PC-9 (cell line): ENCODE measurements at regions not wholly inside any gene's neighbourhood (a gene's known extent, or its start where the extent isn't known, plus 50 kb on each side); places are given as distances from the start of the nearest gene placed in this dataset.

Experiments
- BruUV-seq: library from RNA; stranded (reverse); fragments of 400-500 nt; replicated peaks from 2 replicates; lab custom pipeline; 2021; lab: Mats Ljungman, UMichigan
- CTCF ChIA-PET: fragments of 300-600 bp; sonication (Branson Sonifier 250); formaldehyde crosslinking; loops from one replicate; lab custom pipeline; 2022; ENCODE audit warnings: antibody characterized with exemption; lab: Charles Lee
- POLR2A ChIA-PET: fragments of 300-600 bp; sonication (Branson Sonifier 250); formaldehyde crosslinking; loops from one replicate; lab custom pipeline; 2022; ENCODE audit warnings: antibody characterized with exemption; ENCODE audit not compliant: unreplicated experiment; lab: Charles Lee
- DNase-seq, 2 experiments: peaks; one replicate each; pipeline versions ENCODE4 v3.0.0 to v3.0.0-alpha.2; 2015 to 2022; ENCODE audit warnings: mixed read lengths in 1 of 2
- H2AFZ ChIP-seq: fragments of 200-600 bp; sonication (generic); 2 replicates; pipeline ENCODE4 v1.8.1; 2017; ENCODE audit warnings: antibody characterized with exemption
- H3F3A ChIP-seq: fragments of 200-600 bp; sonication (generic); 2 replicates; pipeline ENCODE4 v1.8.1; 2017; ENCODE audit warnings: antibody characterized with exemption, mild to moderate bottlenecking, low read depth; ENCODE audit not compliant: insufficient read depth
- H3K27ac ChIP-seq: fragments of 200-600 bp; sonication (generic); 2 replicates; pipeline ENCODE4 v1.6.1; 2016; ENCODE audit warnings: mixed run types
- H3K27me3 ChIP-seq: fragments of 200-600 bp; sonication (generic); 2 replicates; pipeline ENCODE4 v1.6.1; 2016; ENCODE audit warnings: low read depth, mixed run types; ENCODE audit not compliant: insufficient read depth
- H3K36me3 ChIP-seq: fragments of 200-600 bp; sonication (generic); 2 replicates; pipeline ENCODE4 v1.6.1; 2016; ENCODE audit warnings: low read depth, mixed run types
- H3K4me1 ChIP-seq: fragments of 200-600 bp; sonication (generic); replicated peaks from 2 replicates; pipeline ENCODE4 v1.6.1; 2016; ENCODE audit warnings: mixed run types; ENCODE audit not compliant: insufficient read depth
- H3K4me2 ChIP-seq: fragments of 200-600 bp; sonication (generic); 2 replicates; pipeline ENCODE4 v1.6.1; 2017; ENCODE audit warnings: mixed run types
- H3K4me3 ChIP-seq: fragments of 200-600 bp; sonication (generic); 2 replicates; pipeline ENCODE4 v1.6.1; 2016; ENCODE audit warnings: mixed run types
- H3K79me2 ChIP-seq: fragments of 200-600 bp; sonication (generic); 2 replicates; pipeline ENCODE4 v1.6.1; 2017; ENCODE audit warnings: low read depth, mixed run types
- H3K9me2 ChIP-seq: fragments of 200-600 bp; sonication (generic); 2 replicates; pipeline ENCODE4 v1.8.1; 2017; ENCODE audit warnings: mild to moderate bottlenecking; ENCODE audit not compliant: insufficient read depth
- H3K9me3 ChIP-seq: fragments of 200-600 bp; sonication (generic); 2 replicates; pipeline ENCODE4 v1.8.1; 2016; ENCODE audit warnings: low read depth; ENCODE audit not compliant: insufficient read depth
- H4K20me1 ChIP-seq: fragments of 200-600 bp; sonication (generic); 2 replicates; pipeline ENCODE4 v1.8.1; 2017; ENCODE audit not compliant: insufficient read depth
- EZH2 ChIP-seq: fragments of 200-600 bp; sonication (generic); IDR thresholded peaks from 2 replicates; pipeline ENCODE4 v1.8.0; 2017; ENCODE audit warnings: antibody characterized with exemption, low read depth
- intact Hi-C: fragments of 100-400 bp; cut with micrococcal nuclease; formaldehyde crosslinking; loops from one replicate; pipeline ENCODE4 v1.10.0; 2022; ENCODE audit not compliant: unreplicated experiment
- TF ChIP-seq, protein P1 (sequence below): fragments of 200-600 bp; sonication (generic); conservative IDR thresholded peaks from 2 replicates; pipeline ENCODE4 v1.6.1; 2017; ENCODE audit warnings: mixed run types, antibody characterized with exemption, mild to moderate bottlenecking, moderate library complexity

DNA sequence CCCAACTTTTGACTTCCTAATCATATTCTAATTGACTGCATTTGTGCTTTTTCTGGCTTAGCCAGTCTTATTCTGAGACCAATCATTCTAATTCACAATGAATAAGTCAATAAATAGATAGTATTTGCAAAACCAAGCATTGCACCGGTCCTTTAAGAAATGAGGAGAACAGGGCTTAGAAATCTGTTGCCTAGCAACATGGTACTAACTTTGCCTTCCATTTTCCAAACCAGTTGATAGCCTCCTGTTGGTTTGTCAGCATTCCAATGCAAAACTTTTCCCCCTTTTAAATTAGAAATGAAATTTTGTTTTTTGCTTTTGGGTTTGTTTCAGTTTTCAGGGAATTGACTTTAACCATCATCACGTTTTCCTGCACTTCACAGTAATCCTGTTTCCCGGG, 603.5 kb upstream of the NRP1 start:
- Histone ChIP-seq H3K4me1 (no peaks in the 10 kb centered on the region), H4K20me1 (no peaks in the 10 kb centered on the region), H2AFZ (no peak overlapping the region), H3K27ac (no peak overlapping the region), H3K9me2 (no peaks in the 10 kb centered on the region), H3K4me3 (no peak overlapping the region), H3K27me3 (no peaks in the 10 kb centered on the region), H3F3A (no peaks in the 10 kb centered on the region), H3K4me2 (no peak overlapping the region), H3K79me2 (no peaks in the 10 kb centered on the region), H3K36me3 (no peaks in the 10 kb centered on the region), H3K9me3 (no peaks in the 10 kb centered on the region)
- intact Hi-C loops, result no loop called here
- ChIA-PET CTCF (no interaction called here), POLR2A (no interaction called here)
- no peak for DNase-seq
- no TSS peak for BruUV-seq
- TF ChIP-seq, protein P1, sequence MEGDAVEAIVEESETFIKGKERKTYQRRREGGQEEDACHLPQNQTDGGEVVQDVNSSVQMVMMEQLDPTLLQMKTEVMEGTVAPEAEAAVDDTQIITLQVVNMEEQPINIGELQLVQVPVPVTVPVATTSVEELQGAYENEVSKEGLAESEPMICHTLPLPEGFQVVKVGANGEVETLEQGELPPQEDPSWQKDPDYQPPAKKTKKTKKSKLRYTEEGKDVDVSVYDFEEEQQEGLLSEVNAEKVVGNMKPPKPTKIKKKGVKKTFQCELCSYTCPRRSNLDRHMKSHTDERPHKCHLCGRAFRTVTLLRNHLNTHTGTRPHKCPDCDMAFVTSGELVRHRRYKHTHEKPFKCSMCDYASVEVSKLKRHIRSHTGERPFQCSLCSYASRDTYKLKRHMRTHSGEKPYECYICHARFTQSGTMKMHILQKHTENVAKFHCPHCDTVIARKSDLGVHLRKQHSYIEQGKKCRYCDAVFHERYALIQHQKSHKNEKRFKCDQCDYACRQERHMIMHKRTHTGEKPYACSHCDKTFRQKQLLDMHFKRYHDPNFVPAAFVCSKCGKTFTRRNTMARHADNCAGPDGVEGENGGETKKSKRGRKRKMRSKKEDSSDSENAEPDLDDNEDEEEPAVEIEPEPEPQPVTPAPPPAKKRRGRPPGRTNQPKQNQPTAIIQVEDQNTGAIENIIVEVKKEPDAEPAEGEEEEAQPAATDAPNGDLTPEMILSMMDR, result no peak
- TF ChIP-seq EZH2, result no peak

DNA sequence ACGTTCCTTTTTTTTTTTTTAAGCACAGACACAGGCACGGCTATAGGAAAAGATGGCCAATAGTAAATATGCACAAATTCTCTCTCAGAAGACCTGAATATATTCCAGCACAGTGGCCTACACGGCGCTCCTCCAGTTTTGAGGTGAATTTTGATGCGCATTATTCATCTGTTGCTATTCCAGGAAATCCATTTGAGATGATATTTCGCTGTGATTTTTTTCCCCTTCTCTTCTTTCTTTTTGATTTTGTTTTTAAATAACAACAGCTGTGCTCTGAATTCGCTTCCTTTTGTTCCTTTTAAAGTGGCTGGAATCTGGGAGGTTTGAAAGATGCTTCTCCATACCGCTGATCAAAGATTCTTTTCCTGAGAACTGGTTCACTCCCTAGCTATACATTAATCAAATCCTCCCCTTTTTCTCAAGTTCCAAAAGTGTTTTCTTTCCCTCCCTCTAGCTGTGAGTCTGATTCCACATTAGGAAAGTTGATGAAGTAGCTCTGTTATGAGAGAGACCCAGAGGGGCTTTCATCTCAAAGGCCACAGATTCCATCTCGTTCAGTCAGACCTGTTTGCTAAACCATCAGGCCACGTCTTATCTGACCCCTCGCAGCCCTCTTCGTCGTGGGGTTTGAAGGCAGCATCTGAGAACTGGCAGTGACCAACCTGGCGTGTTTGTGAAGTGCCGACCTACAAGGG, 602.7 kb upstream of the NRP1 start:
- H3K4me1 ChIP-seq, result no peaks in the 10 kb centered on the region
- no peaks in the 10 kb centered on the region for H3K9me3 ChIP-seq
- no peaks in the 10 kb centered on the region for H3K27me3 ChIP-seq
- H3K36me3 ChIP-seq, result no peaks in the 10 kb centered on the region
- POLR2A ChIA-PET, result no interaction called here
- TF ChIP-seq, protein P1, result no peak
- TF ChIP-seq EZH2, result no peak
- no TSS peak for BruUV-seq
- intact Hi-C loops, result no loop called here
- no peak overlapping the region for H3K4me2 ChIP-seq
- no peaks in the 10 kb centered on the region for H3K9me2 ChIP-seq
- H3K27ac ChIP-seq, result no peak overlapping the region
- H3K79me2 ChIP-seq, result no peaks in the 10 kb centered on the region
- H3K4me3 ChIP-seq, result no peak overlapping the region
- no peaks in the 10 kb centered on the region for H3F3A ChIP-seq
- no peak for DNase-seq
- no peak overlapping the region for H2AFZ ChIP-seq
- no peaks in the 10 kb centered on the region for H4K20me1 ChIP-seq
- CTCF ChIA-PET, result no interaction called here

DNA sequence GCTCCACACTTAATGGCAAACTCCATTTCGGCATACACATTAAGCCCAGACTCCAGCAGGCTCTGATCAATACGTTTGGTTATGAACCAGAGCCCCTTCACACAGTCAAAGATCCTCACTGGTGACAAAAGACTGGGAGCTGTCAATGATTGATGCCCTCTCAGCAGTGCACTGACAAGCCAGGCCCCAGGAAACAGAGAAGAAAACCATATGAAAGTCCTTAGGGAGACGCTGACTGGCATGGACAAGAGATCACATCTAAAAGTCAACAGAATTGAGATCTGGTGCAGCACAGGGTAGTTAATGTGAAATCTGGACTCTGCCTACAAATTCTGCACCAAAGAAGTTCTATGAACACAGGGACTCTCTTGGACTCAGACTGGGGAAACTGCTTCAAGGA, 600.9 kb upstream of the NRP1 start:
- Histone ChIP-seq H3K9me2 (no peaks in the 10 kb centered on the region), H3F3A (no peaks in the 10 kb centered on the region), H3K4me2 (no peak overlapping the region), H3K79me2 (no peaks in the 10 kb centered on the region), H3K4me1 (no peaks in the 10 kb centered on the region), H3K9me3 (no peaks in the 10 kb centered on the region), H3K36me3 (no peaks in the 10 kb centered on the region), H3K27me3 (no peaks in the 10 kb centered on the region), H3K27ac (no peak overlapping the region), H4K20me1 (no peaks in the 10 kb centered on the region), H3K4me3 (no peak overlapping the region), H2AFZ (no peak overlapping the region)
- no peak for TF ChIP-seq EZH2
- CTCF ChIA-PET, result interaction anchor here (0.6 kb wide), 1 partner anchor 27 kb away, joined by 5 read pairs; no protein-coding TSS in a partner anchor
- intact Hi-C loops, result no loop called here
- DNase-seq, result no peak
- no TSS peak for BruUV-seq
- POLR2A ChIA-PET, result no interaction called here

DNA sequence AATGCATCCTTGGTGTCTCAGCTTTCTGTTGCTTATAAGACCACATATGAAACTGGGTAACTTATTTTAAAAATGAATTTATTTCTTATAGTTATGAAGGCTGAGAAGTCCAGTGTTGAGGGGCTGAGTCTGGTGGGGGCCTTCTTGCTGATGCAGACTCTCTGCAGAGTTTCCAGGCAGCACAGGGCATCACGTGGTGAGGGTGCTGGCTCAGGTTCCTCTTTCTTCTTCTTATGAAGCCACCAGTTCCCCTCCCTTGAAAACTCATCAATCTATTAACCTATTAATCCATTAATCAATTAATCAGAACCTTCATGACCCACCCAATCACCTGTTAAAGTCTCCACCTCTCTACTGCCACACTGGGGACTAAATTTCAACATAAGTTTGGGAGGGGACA, 595.6 kb upstream of the NRP1 start:
- Histone ChIP-seq H3K27me3 (no peaks in the 10 kb centered on the region), H3K79me2 (no peaks in the 10 kb centered on the region), H3F3A (no peaks in the 10 kb centered on the region), H3K27ac (no peak overlapping the region), H2AFZ (no peak overlapping the region), H3K36me3 (no peaks in the 10 kb centered on the region), H3K4me1 (no peaks in the 10 kb centered on the region), H3K9me2 (no peaks in the 10 kb centered on the region), H3K4me3 (no peak overlapping the region), H3K4me2 (no peak overlapping the region), H4K20me1 (no peaks in the 10 kb centered on the region), H3K9me3 (no peaks in the 10 kb centered on the region)
- ChIA-PET POLR2A (no interaction called here), CTCF (no interaction called here)
- TF ChIP-seq, protein P1, result no peak
- no peak for TF ChIP-seq EZH2
- intact Hi-C loops, result no loop called here
- DNase-seq, result no peak
- no TSS peak for BruUV-seq
